Stimulated activated effector memory CD8-positive, alpha-beta T cell treated with anti-CD3 and anti-CD28 coated beads, Interleukin-12 subunit alpha, Interleukin-12 subunit beta, amount 100 ng/mL, for 72 hours (primary cell): ENCODE measurements at regions not wholly inside any gene's neighbourhood (a gene's known extent, or its start where the extent isn't known, plus 50 kb on each side); places are given as distances from the start of the nearest gene placed in this dataset.
"Not testable (repeated sequence)": the region's sequence is repeated elsewhere in the genome, so short reads cannot be mapped to it uniquely, and the experiment has no call there.

ENCODE experiments used
- ATAC-seq: fragments of 150-1000 bp; cut with Tn5 transposase; 2 replicates; pipeline ENCODE4 v1.10.0; 2021
- DNase-seq, 2 donors: peaks; one replicate each; pipeline ENCODE4 v3.0.0; 2021 to 2022; ENCODE audit warnings: low spot score in 2 of 2
- H3K27ac Mint-ChIP-seq: one replicate; pipeline ENCODE4 v1.8.0; 2022; ENCODE audit warnings: mild to moderate bottlenecking, mixed read lengths
- H3K36me3 Mint-ChIP-seq: one replicate; pipeline ENCODE4 v1.8.0; 2022; ENCODE audit warnings: mild to moderate bottlenecking, mixed read lengths
- H3K4me1 Mint-ChIP-seq: one replicate; pipeline ENCODE4 v1.8.0; 2022; ENCODE audit warnings: mixed read lengths
- H3K4me3 Mint-ChIP-seq: one replicate; pipeline ENCODE4 v1.8.0; 2022; ENCODE audit warnings: mild to moderate bottlenecking, mixed read lengths
- H3K9me3 Mint-ChIP-seq: one replicate; pipeline ENCODE4 v1.8.0; 2022; ENCODE audit warnings: mixed read lengths

- Mint-ChIP-seq H3K27ac (no peak overlapping the region), H3K36me3 (no peaks in the 10 kb centered on the region), H3K9me3 (no peaks in the 10 kb centered on the region), H3K4me3 (no peak overlapping the region), H3K4me1 (no peaks in the 10 kb centered on the region)
- no peak for DNase-seq
- no peak for ATAC-seq
Measured at GRCh38 chrX:65971151-65971550, 68.7 kb downstream of the VSIG4 start.

- not testable (repeated sequence) for H3K9me3 Mint-ChIP-seq, H3K36me3 Mint-ChIP-seq, H3K4me1 Mint-ChIP-seq, DNase-seq, ATAC-seq, H3K27ac Mint-ChIP-seq, H3K4me3 Mint-ChIP-seq
Measured at GRCh38 chrX:65967159-65967558, 72.7 kb downstream of the VSIG4 start.

GRCh38 chrX:65961714-65962113 is 78.2 kb downstream of the VSIG4 start:
- Mint-ChIP-seq H3K4me1 (no peaks in the 10 kb centered on the region), H3K27ac (no peak overlapping the region), H3K36me3 (no peaks in the 10 kb centered on the region), H3K9me3 (no peaks in the 10 kb centered on the region), H3K4me3 (no peak overlapping the region)
- ATAC-seq (no peak), DNase-seq (no peak)

- no peaks in the 10 kb centered on the region for H3K4me1 Mint-ChIP-seq
- DNase-seq = no peak
- no peak overlapping the region for H3K27ac Mint-ChIP-seq
- no peak for ATAC-seq
- no peak overlapping the region for H3K4me3 Mint-ChIP-seq
- H3K9me3 Mint-ChIP-seq = peaks cover 3% of the 10 kb centered on the region
- H3K36me3 Mint-ChIP-seq = no peaks in the 10 kb centered on the region
Measured at GRCh38 chrX:65948103-65948502, 91.8 kb downstream of the VSIG4 start.

GRCh38 chrX:65941775-65942174 is 98.1 kb downstream of the VSIG4 start:
- ATAC-seq (no peak), DNase-seq (no peak)
- Mint-ChIP-seq H3K4me1 (no peaks in the 10 kb centered on the region), H3K36me3 (no peaks in the 10 kb centered on the region), H3K4me3 (no peak overlapping the region), H3K27ac (no peak overlapping the region), H3K9me3 (peaks cover 8% of the 10 kb centered on the region)

GRCh38 chrX:65933085-65933589 is 106.7 kb downstream of the VSIG4 start:
- Mint-ChIP-seq H3K36me3 (no peaks in the 10 kb centered on the region), H3K27ac (no peak overlapping the region), H3K9me3 (no peaks in the 10 kb centered on the region), H3K4me3 (no peak overlapping the region), H3K4me1 (peaks cover 7% of the 10 kb centered on the region)
- DNase-seq (no peak), ATAC-seq (no peak)

GRCh38 chrX:65932173-65933084 is 107.5 kb downstream of the VSIG4 start:
- H3K9me3 Mint-ChIP-seq = peaks cover 1% of the 10 kb centered on the region
- ATAC-seq = peak; percentile 78
- H3K36me3 Mint-ChIP-seq = no peaks in the 10 kb centered on the region
- no peak overlapping the region for H3K4me3 Mint-ChIP-seq
- H3K4me1 Mint-ChIP-seq = peaks cover 10% of the 10 kb centered on the region
- DNase-seq = no peak
- peak overlapping the region; percentile 56 for H3K27ac Mint-ChIP-seq

- Mint-ChIP-seq H3K36me3 (peaks cover 6% of the 10 kb centered on the region), H3K4me3 (no peak overlapping the region), H3K27ac (no peak overlapping the region), H3K4me1 (peaks cover 46% of the 10 kb centered on the region), H3K9me3 (peaks cover 6% of the 10 kb centered on the region)
- ATAC-seq (no peak), DNase-seq (no peak)
Measured at GRCh38 chrX:65928522-65928921, 111.4 kb downstream of the VSIG4 start.

GRCh38 chrX:65927386-65927785 is 112.5 kb downstream of the VSIG4 start:
- not testable (repeated sequence) for H3K36me3 Mint-ChIP-seq, H3K4me3 Mint-ChIP-seq, ATAC-seq, DNase-seq, H3K9me3 Mint-ChIP-seq, H3K27ac Mint-ChIP-seq
- peaks cover 48% of the 10 kb centered on the region for H3K4me1 Mint-ChIP-seq

GRCh38 chrX:65926095-65927019 is 113.5 kb downstream of the VSIG4 start:
- peaks cover 50% of the 10 kb centered on the region for H3K4me1 Mint-ChIP-seq
- ATAC-seq (peak; percentile 82), DNase-seq (peak in 1 of 2 donors; percentile 51)
- H3K27ac Mint-ChIP-seq = peak overlapping the region; percentile 86
- peaks cover 6% of the 10 kb centered on the region for H3K36me3 Mint-ChIP-seq
- H3K4me3 Mint-ChIP-seq = peak overlapping the region; percentile 53
- H3K9me3 Mint-ChIP-seq = peaks cover 6% of the 10 kb centered on the region

GRCh38 chrX:65925592-65925991 is 114.3 kb downstream of the VSIG4 start:
- ATAC-seq = no peak
- Mint-ChIP-seq H3K9me3 (peaks cover 6% of the 10 kb centered on the region), H3K4me3 (peak overlapping the region; percentile 53), H3K27ac (peak overlapping the region; percentile 86), H3K4me1 (peaks cover 58% of the 10 kb centered on the region), H3K36me3 (peaks cover 6% of the 10 kb centered on the region)
- DNase-seq = no peak

GRCh38 chrX:65925005-65925404 is 114.9 kb downstream of the VSIG4 start:
- no peak for DNase-seq
- H3K27ac Mint-ChIP-seq = peak overlapping the region; percentile 45
- peaks cover 6% of the 10 kb centered on the region for H3K36me3 Mint-ChIP-seq
- peaks cover 60% of the 10 kb centered on the region for H3K4me1 Mint-ChIP-seq
- peaks cover 6% of the 10 kb centered on the region for H3K9me3 Mint-ChIP-seq
- no peak overlapping the region for H3K4me3 Mint-ChIP-seq
- ATAC-seq = no peak

GRCh38 chrX:65921363-65921762 is 118.5 kb downstream of the VSIG4 start:
- no peak overlapping the region for H3K27ac Mint-ChIP-seq
- no peak overlapping the region for H3K4me3 Mint-ChIP-seq
- ATAC-seq (no peak), DNase-seq (no peak)
- peaks cover 6% of the 10 kb centered on the region for H3K9me3 Mint-ChIP-seq
- H3K36me3 Mint-ChIP-seq = peaks cover 6% of the 10 kb centered on the region
- peaks cover 53% of the 10 kb centered on the region for H3K4me1 Mint-ChIP-seq

- H3K9me3 Mint-ChIP-seq = peaks cover 6% of the 10 kb centered on the region
- peaks cover 6% of the 10 kb centered on the region for H3K36me3 Mint-ChIP-seq
- H3K27ac Mint-ChIP-seq = no peak overlapping the region
- H3K4me1 Mint-ChIP-seq = peaks cover 46% of the 10 kb centered on the region
- H3K4me3 Mint-ChIP-seq = no peak overlapping the region
- no peak for ATAC-seq
- DNase-seq = no peak
Measured at GRCh38 chrX:65920620-65921019, 119.3 kb downstream of the VSIG4 start.

- DNase-seq (no peak), ATAC-seq (no peak)
- no peak overlapping the region for H3K27ac Mint-ChIP-seq
- no peaks in the 10 kb centered on the region for H3K9me3 Mint-ChIP-seq
- H3K4me3 Mint-ChIP-seq = no peak overlapping the region
- no peaks in the 10 kb centered on the region for H3K4me1 Mint-ChIP-seq
- H3K36me3 Mint-ChIP-seq = no peaks in the 10 kb centered on the region
Measured at GRCh38 chrX:65910899-65911298, 129.0 kb downstream of the VSIG4 start.
